ACC112 (cell line): ENCODE measurements at regions not wholly inside any gene's neighbourhood (a gene's known extent, or its start where the extent isn't known, plus 50 kb on each side); places are given as distances from the start of the nearest gene placed in this dataset.
A peak's percentile ranks its signal among the peaks of the same experiment; 100 is the strongest.

Source experiments
- H2AFZ ChIP-seq: fragments of 200-600 bp; sonication (generic); one replicate; pipeline ENCODE4 v1.6.0; 2017; ENCODE audit warnings: antibody characterized with exemption, low read length; ENCODE audit not compliant: unreplicated experiment
- H3K27ac ChIP-seq: fragments of 200-600 bp; sonication (generic); 2 replicates; pipeline ENCODE4 v1.5.1; 2014; ENCODE audit warnings: low read depth, mild to moderate bottlenecking, antibody characterized with exemption, low read length, moderate library complexity
- H3K27me3 ChIP-seq: fragments of 200-600 bp; sonication (generic); 2 replicates; pipeline ENCODE4 v1.6.1; 2014; ENCODE audit warnings: mild to moderate bottlenecking, antibody characterized with exemption, low read length, moderate library complexity, mixed read lengths; ENCODE audit not compliant: insufficient read depth
- H3K36me3 ChIP-seq: fragments of 200-600 bp; sonication (generic); 2 replicates; pipeline ENCODE4 v1.6.1; 2016; ENCODE audit warnings: mild to moderate bottlenecking, antibody characterized with exemption, low read length, moderate library complexity, mixed read lengths; ENCODE audit not compliant: insufficient read depth
- H3K4me1 ChIP-seq: fragments of 200-600 bp; sonication (generic); one replicate; pipeline ENCODE4 v1.6.1; 2016; ENCODE audit warnings: low read length, mixed read lengths; ENCODE audit not compliant: insufficient read depth, unreplicated experiment, control insufficient read depth
- H3K4me3 ChIP-seq: fragments of 200-600 bp; sonication (generic); 2 replicates; pipeline ENCODE4 v1.5.1; 2014; ENCODE audit warnings: mild to moderate bottlenecking, low read depth, low read length
- H3K79me2 ChIP-seq: fragments of 200-600 bp; sonication (generic); one replicate; pipeline ENCODE4 v1.6.0; 2016; ENCODE audit warnings: low read length; ENCODE audit not compliant: control insufficient read depth, unreplicated experiment, insufficient read depth

GRCh38 chr3:124556636-124557035 lies 173.6 kb upstream of the UMPS start:
- no peaks in the 10 kb centered on the region for H3K36me3 ChIP-seq
- no peak overlapping the region for H3K27ac ChIP-seq
- H3K79me2 ChIP-seq = no peaks in the 10 kb centered on the region
- peaks cover 26% of the 10 kb centered on the region for H3K4me1 ChIP-seq
- peaks cover 29% of the 10 kb centered on the region for H3K27me3 ChIP-seq
- H3K4me3 ChIP-seq = no peak overlapping the region
- no peak overlapping the region for H2AFZ ChIP-seq

- Histone ChIP-seq H3K4me1 (peaks cover 26% of the 10 kb centered on the region), H3K4me3 (no peak overlapping the region; the same call in 1 of the 2 replicates), H3K36me3 (no peaks in the 10 kb centered on the region), H3K79me2 (no peaks in the 10 kb centered on the region), H3K27ac (no peak overlapping the region), H2AFZ (no peak overlapping the region), H3K27me3 (peaks cover 22% of the 10 kb centered on the region)
These were observed 172.6 kb upstream of the UMPS start for GRCh38 chr3:124557433-124558232.

GRCh38 chr3:124558991-124559845 lies 171.0 kb upstream of the UMPS start:
- H3K4me1 ChIP-seq = peaks cover 26% of the 10 kb centered on the region

GRCh38 chr3:124559846-124560574 lies 170.2 kb upstream of the UMPS start:
- Histone ChIP-seq H2AFZ (no peak overlapping the region), H3K4me1 (peaks cover 26% of the 10 kb centered on the region), H3K27ac (peak overlapping the region; percentile 66), H3K4me3 (no peak overlapping the region), H3K36me3 (no peaks in the 10 kb centered on the region), H3K27me3 (peaks cover 4% of the 10 kb centered on the region), H3K79me2 (no peaks in the 10 kb centered on the region)

More at GRCh38 chr3:124558991-124559845, 171.0 kb upstream of the UMPS start:
- H3K4me3 ChIP-seq = no peak overlapping the region
- peaks cover 12% of the 10 kb centered on the region for H3K27me3 ChIP-seq
- H2AFZ ChIP-seq = no peak overlapping the region
- H3K79me2 ChIP-seq = no peaks in the 10 kb centered on the region
- no peaks in the 10 kb centered on the region for H3K36me3 ChIP-seq
- H3K27ac ChIP-seq = peak overlapping the region; percentile 66

GRCh38 chr3:124560666-124561215 lies 169.5 kb upstream of the UMPS start:
- Histone ChIP-seq H3K4me1 (peaks cover 26% of the 10 kb centered on the region), H3K27me3 (peaks cover 5% of the 10 kb centered on the region), H3K27ac (no peak overlapping the region), H3K79me2 (no peaks in the 10 kb centered on the region), H2AFZ (no peak overlapping the region), H3K4me3 (no peak overlapping the region), H3K36me3 (no peaks in the 10 kb centered on the region)

- no peak overlapping the region for H3K4me3 ChIP-seq
- H3K27ac ChIP-seq = no peak overlapping the region
- no peak overlapping the region for H2AFZ ChIP-seq
- peaks cover 21% of the 10 kb centered on the region for H3K27me3 ChIP-seq
- H3K4me1 ChIP-seq = peaks cover 19% of the 10 kb centered on the region
- H3K36me3 ChIP-seq = no peaks in the 10 kb centered on the region
- no peaks in the 10 kb centered on the region for H3K79me2 ChIP-seq
These were observed 167.5 kb upstream of the UMPS start for GRCh38 chr3:124562769-124563168.

- H3K4me1 ChIP-seq = peaks cover 14% of the 10 kb centered on the region
- no peak overlapping the region for H3K27ac ChIP-seq
- no peaks in the 10 kb centered on the region for H3K36me3 ChIP-seq
- H3K27me3 ChIP-seq = peaks cover 27% of the 10 kb centered on the region
- no peaks in the 10 kb centered on the region for H3K79me2 ChIP-seq
- no peak overlapping the region for H3K4me3 ChIP-seq
- no peak overlapping the region for H2AFZ ChIP-seq
These were observed 166.9 kb upstream of the UMPS start for GRCh38 chr3:124563376-124563775.

- H3K4me1 ChIP-seq = no peaks in the 10 kb centered on the region
- no peaks in the 10 kb centered on the region for H3K79me2 ChIP-seq
- peak overlapping the region; percentile 24; the same call in 1 of the 2 replicates for H3K4me3 ChIP-seq
- H3K27ac ChIP-seq = no peak overlapping the region
- no peaks in the 10 kb centered on the region for H3K36me3 ChIP-seq
- peaks cover 39% of the 10 kb centered on the region for H3K27me3 ChIP-seq
- H2AFZ ChIP-seq = no peak overlapping the region
These were observed 165.2 kb upstream of the UMPS start for GRCh38 chr3:124565013-124565412.

- H3K27ac ChIP-seq = no peak overlapping the region
- H2AFZ ChIP-seq = no peak overlapping the region
These were observed 164.7 kb upstream of the UMPS start for GRCh38 chr3:124565551-124565950.

GRCh38 chr3:124566701-124567100 lies 163.6 kb upstream of the UMPS start:
- Histone ChIP-seq H3K4me1 (no peaks in the 10 kb centered on the region), H3K36me3 (no peaks in the 10 kb centered on the region), H3K79me2 (no peaks in the 10 kb centered on the region), H3K4me3 (no peak overlapping the region), H3K27ac (no peak overlapping the region), H3K27me3 (peaks cover 51% of the 10 kb centered on the region), H2AFZ (no peak overlapping the region)

More at GRCh38 chr3:124565551-124565950, 164.7 kb upstream of the UMPS start:
- Histone ChIP-seq H3K4me3 (no peak overlapping the region), H3K36me3 (no peaks in the 10 kb centered on the region), H3K4me1 (no peaks in the 10 kb centered on the region), H3K79me2 (no peaks in the 10 kb centered on the region), H3K27me3 (peaks cover 43% of the 10 kb centered on the region)
